Choroid plexus epithelial cell (primary cell): ENCODE measurements at regions not wholly inside any gene's neighbourhood (a gene's known extent, or its start where the extent isn't known, plus 50 kb on each side); places are given as distances from the start of the nearest gene placed in this dataset.
A peak's percentile ranks its signal among the peaks of the same experiment; 100 is the strongest.

Experiments used
- DNase-seq: peaks from one replicate; pipeline ENCODE4 v3.0.0-alpha.2; 2010; ENCODE audit warnings: low read depth
- H3K4me3 ChIP-seq: 2 replicates; pipeline ENCODE4 v1.5.1; 2011; ENCODE audit warnings: low read depth, mild to moderate bottlenecking, control low read depth, low read length, moderate library complexity
- CTCF ChIP-seq: conservative IDR thresholded peaks from 2 replicates; pipeline ENCODE4 v1.5.1; 2011; ENCODE audit warnings: low read depth, mild to moderate bottlenecking, control low read depth, inconsistent platforms, low read length, moderate library complexity

- TF ChIP-seq CTCF = no peak
- no peak overlapping the region for H3K4me3 ChIP-seq
- no peak for DNase-seq
Measured at GRCh38 chr5:73344835-73345234, 103.7 kb downstream of the FOXD1 start.

GRCh38 chr5:73339711-73340110 is 108.9 kb downstream of the FOXD1 start:
- no peak for DNase-seq
- TF ChIP-seq CTCF = no peak
- H3K4me3 ChIP-seq = no peak overlapping the region

- DNase-seq = no peak
- no peak for TF ChIP-seq CTCF
- H3K4me3 ChIP-seq = no peak overlapping the region
Measured at GRCh38 chr5:73339051-73339575, 109.5 kb downstream of the FOXD1 start.

GRCh38 chr5:73338256-73339050 is 110.1 kb downstream of the FOXD1 start:
- no peak overlapping the region for H3K4me3 ChIP-seq
- DNase-seq = peak; percentile 91

GRCh38 chr5:73337586-73338255 is 110.9 kb downstream of the FOXD1 start:
- DNase-seq = no peak
- H3K4me3 ChIP-seq = no peak overlapping the region
- no peak for TF ChIP-seq CTCF

More at GRCh38 chr5:73338256-73339050, 110.1 kb downstream of the FOXD1 start:
- TF ChIP-seq CTCF = no peak

- no peak for DNase-seq
- no peak for TF ChIP-seq CTCF
Measured at GRCh38 chr5:73336366-73336765, 112.2 kb downstream of the FOXD1 start.

More at GRCh38 chr5:73336366-73336765, 112.2 kb downstream of the FOXD1 start:
- no peak overlapping the region for H3K4me3 ChIP-seq
